Heart right ventricle (tissue), 16 donors: ENCODE measurements at regions not wholly inside any gene's neighbourhood (a gene's known extent, or its start where the extent isn't known, plus 50 kb on each side); places are given as distances from the start of the nearest gene placed in this dataset.

ENCODE experiments used
- ATAC-seq, 8 donors: fragments of 200-7000 bp; cut with Tn5 transposase; one replicate each; pipeline ENCODE4 v1.9.1; 2020; ENCODE audit warnings: mild to moderate bottlenecking in 8 of 8, moderate library complexity in 8 of 8, moderate number of reproducible peaks in 1 of 8
- DNase-seq, 2 donors: peaks; one replicate each; pipeline ENCODE4 v3.0.0-alpha.2; 2020
- H3K27ac ChIP-seq, 10 donors: fragments of 200-600 bp; sonication (generic) in 2 of 10; one replicate each; pipeline versions ENCODE4 v1.5.0 to v1.8.0; 2020 to 2022; ENCODE audit warnings: mild to moderate bottlenecking in 3 of 10
- H3K27me3 ChIP-seq, 7 donors: fragments of 200-600 bp; one replicate each; pipeline ENCODE4 v1.8.0; 2021 to 2022; ENCODE audit warnings: mild to moderate bottlenecking in 2 of 7
- H3K36me3 ChIP-seq, 9 donors: fragments of 200-600 bp; sonication (generic) in 1 of 9; one replicate each; pipeline versions ENCODE4 v1.5.0 to v1.8.0; 2020 to 2022; ENCODE audit warnings: mild to moderate bottlenecking in 2 of 9
- H3K4me1 ChIP-seq, 9 donors: fragments of 200-600 bp; sonication (generic) in 1 of 9; one replicate each; pipeline versions ENCODE4 v1.5.0 to v1.8.0; 2020 to 2022; ENCODE audit warnings: mild to moderate bottlenecking in 4 of 9
- H3K4me3 ChIP-seq, 10 donors: fragments of 200-600 bp; sonication (generic) in 2 of 10; one replicate each; pipeline versions ENCODE4 v1.5.0 to v1.8.0; 2020 to 2022; ENCODE audit warnings: mild to moderate bottlenecking in 7 of 10, moderate library complexity in 2 of 10
- H3K9me3 ChIP-seq, 11 donors: fragments of 200-600 bp in 10 of 11; sonication (generic) in 2 of 11; one replicate each; pipeline versions ENCODE4 v1.5.0 to v1.8.0; 2013 to 2022; ENCODE audit warnings: mild to moderate bottlenecking in 2 of 11, control low read depth in 1 of 11, moderate library complexity in 1 of 11
- CTCF ChIP-seq, 9 donors: fragments of 200-600 bp; sonication (generic) in 2 of 9; IDR thresholded peaks; one replicate each; pipeline versions ENCODE4 v1.5.0 to v1.8.0; 2021 to 2022; ENCODE audit warnings: antibody characterized with exemption in 9 of 9, mild to moderate bottlenecking in 5 of 9, moderate library complexity in 1 of 9
- WGBS, 2 donors: extraction: QIAGEN DNeasy Blood & Tissue Kit; methylation state at CpG; one replicate each; pipeline ENCODE4 v1.1.7; 2013; ENCODE audit warnings: inconsistent platforms in 1 of 2; 5-methylcytosine and 5-hydroxymethylcytosine counted together
- intact Hi-C, 10 donors: fragments of 100-400 bp; cut with DNase I; formaldehyde crosslinking; loops; one replicate each; pipeline versions ENCODE4 v1.11.1 to v1.14.2; 2022
- donor health status: Arrhythmogenic right ventricular cardiomyopathy.
- donor health status: ischemic (EF 13 %, LVEDD 7.1; RV severe dilation, severe dysfunction).
- donor health status: healthy with polysubstance abuse.
- donor health status: DM: no; HTN: yes; CAD: no.
- donor health status: DM: no; HTN: no; CAD: no.
- donor health status: ischemic (EF 25% LVEDD 6.9; RV normal size, moderate dysfunction).
- donor health status: ischemic (EF 25% LVEDD 5.7; RV mildly dilated, moderate dysfunction).
- donor health status: healthy.
- donor health status: DM: yes; HTN: yes; CAD: no.
- donor health status: Ischemic cardiomyopathy.
- donor health status: ischemic (EF 35%, LVEDD 5.7; RV mildly dilated, moderate dysfunction).
- donor health status: nonischemic (EF 11% LVEDD 7.7; RV severe dilation, severe dysfunction).
- donor health status: DM: yes; HTN: yes; CAD: no.
- donor health status: PGD.
- donor health status: ischemic (EF 29% LVEDD 5.4; RV normal size, mild dysfunction).
- donor health status: nonischemic (EF 23%, LVEDD 6.1; RV moderate dilation, normal function).

GRCh38 chr12:43291516-43291915 is 260.5 kb downstream of the ADAMTS20 start:
- DNase-seq = no peak
- Histone ChIP-seq H3K27me3 (no peaks in the 10 kb centered on the region), H3K36me3 (no peaks in the 10 kb centered on the region), H3K27ac (no peak overlapping the region), H3K4me1 (peaks cover 0 to 29% (median 0%) of the 10 kb centered on the region in 9 donors), H3K4me3 (no peak overlapping the region), H3K9me3 (no peaks in the 10 kb centered on the region)
- TF ChIP-seq CTCF (IDR thresholded peaks at IDR 0.05) = no peak
- WGBS, 2 donors = 91 to 93% methylated on average over 3 of the region's 3 CpGs
- intact Hi-C loops = no loop called here
- ATAC-seq = no peak

GRCh38 chr12:43290836-43291235 is 261.2 kb downstream of the ADAMTS20 start:
- H3K4me1 ChIP-seq = peaks cover 0 to 29% (median 0%) of the 10 kb centered on the region in 9 donors
- no peak for ATAC-seq
- WGBS, 2 donors = 98 to 100% methylated on average over 2 of the region's 2 CpGs
- no peaks in the 10 kb centered on the region for H3K27me3 ChIP-seq
- TF ChIP-seq CTCF (IDR thresholded peaks at IDR 0.05) = no peak
- no peaks in the 10 kb centered on the region for H3K36me3 ChIP-seq
- intact Hi-C loops = no loop called here
- no peak for DNase-seq
- H3K27ac ChIP-seq = no peak overlapping the region
- H3K9me3 ChIP-seq = no peaks in the 10 kb centered on the region
- no peak overlapping the region for H3K4me3 ChIP-seq

DNA sequence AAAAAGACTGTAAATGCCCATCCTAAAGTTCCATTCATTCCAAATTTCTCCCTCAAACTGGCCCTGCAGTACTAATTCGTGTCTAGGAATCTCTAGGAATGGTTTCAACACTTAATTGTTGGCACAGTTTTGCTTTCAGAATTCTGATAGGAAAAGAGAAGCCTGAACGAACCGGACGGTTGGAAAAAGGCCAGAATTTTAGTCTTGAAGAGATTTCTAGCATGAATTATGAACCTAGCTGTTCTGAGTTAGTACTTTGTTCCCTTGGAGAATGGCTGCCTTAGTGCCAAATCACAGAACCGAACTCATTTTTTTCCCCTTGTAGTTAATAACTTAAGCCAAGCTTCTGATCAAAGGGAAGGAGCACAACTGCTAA is 262.6 kb downstream of the ADAMTS20 start:
- no peaks in the 10 kb centered on the region for H3K27me3 ChIP-seq
- peaks cover 0 to 40% (median 4%) of the 10 kb centered on the region in 9 donors for H3K4me1 ChIP-seq
- ATAC-seq = no peak
- WGBS, 2 donors = 23 to 32% methylated on average over 5 of the region's 5 CpGs
- H3K27ac ChIP-seq = no peak overlapping the region
- DNase-seq = no peak
- H3K4me3 ChIP-seq = peak overlapping the region in 1 of 10 donors; percentile 2
- intact Hi-C loops = loop anchor here in 1 of 10 donors (10.0 kb wide), 2 partner anchors 695 to 1165 kb away; no protein-coding TSS in a partner anchor
- H3K36me3 ChIP-seq = no peaks in the 10 kb centered on the region
- no peak for TF ChIP-seq CTCF (IDR thresholded peaks at IDR 0.05)
- no peaks in the 10 kb centered on the region for H3K9me3 ChIP-seq

GRCh38 chr12:43288671-43289425 is 263.2 kb downstream of the ADAMTS20 start:
- no peak for TF ChIP-seq CTCF (IDR thresholded peaks at IDR 0.05)
- H3K27ac ChIP-seq = no peak overlapping the region
- DNase-seq (no peak), ATAC-seq (no peak)
- H3K9me3 ChIP-seq = no peaks in the 10 kb centered on the region
- intact Hi-C loops = loop anchor here in 1 of 10 donors (10.0 kb wide), 2 partner anchors 694 to 1164 kb away; no protein-coding TSS in a partner anchor
- H3K4me3 ChIP-seq = peak overlapping the region in 1 of 10 donors; percentile 2
- H3K36me3 ChIP-seq = no peaks in the 10 kb centered on the region
- H3K27me3 ChIP-seq = no peaks in the 10 kb centered on the region
- 74 to 78% methylated on average over 15 of the region's 15 CpGs for WGBS, 2 donors
- peaks cover 0 to 37% (median 4%) of the 10 kb centered on the region in 9 donors for H3K4me1 ChIP-seq
